Heart left ventricle (tissue), 13 donors: ENCODE measurements at regions not wholly inside any gene's neighbourhood (a gene's known extent, or its start where the extent isn't known, plus 50 kb on each side); places are given as distances from the start of the nearest gene placed in this dataset.

ENCODE experiments used
- POLR2A ChIP-seq, 2 donors: fragments of 450-650 bp; IDR thresholded peaks; one replicate each; pipeline ENCODE4 v1.6.1; 2017; ENCODE audit warnings: antibody characterized with exemption in 2 of 2, mild to moderate bottlenecking in 2 of 2, moderate library complexity in 2 of 2
- TF ChIP-seq, protein P1 (sequence below), 12 donors: fragments of 200-600 bp; sonication (generic) in 4 of 12; IDR thresholded peaks; one replicate each; pipeline versions ENCODE4 v1.5.0 to v1.8.0; 2018 to 2022; ENCODE audit warnings: antibody characterized with exemption in 12 of 12, mild to moderate bottlenecking in 5 of 12
- donor health status: ischemic (EF 13 %, LVEDD 7.1; RV severe dilation, severe dysfunction).
- donor health status: DM: no; HTN: yes; CAD: no.
- donor health status: DM: no; HTN: no; CAD: no.
- donor health status: ischemic (EF 25% LVEDD 6.9; RV normal size, moderate dysfunction).
- donor health status: ischemic (EF 25% LVEDD 5.7; RV mildly dilated, moderate dysfunction).
- donor health status: ischemic (EF 35%, LVEDD 5.7; RV mildly dilated, moderate dysfunction).
- donor health status: nonischemic (EF 11% LVEDD 7.7; RV severe dilation, severe dysfunction).
- donor health status: DM: yes; HTN: yes; CAD: no.
- donor health status: PGD.
- donor health status: ischemic (EF 29% LVEDD 5.4; RV normal size, mild dysfunction).
- donor health status: nonischemic (EF 23%, LVEDD 6.1; RV moderate dilation, normal function).

DNA sequence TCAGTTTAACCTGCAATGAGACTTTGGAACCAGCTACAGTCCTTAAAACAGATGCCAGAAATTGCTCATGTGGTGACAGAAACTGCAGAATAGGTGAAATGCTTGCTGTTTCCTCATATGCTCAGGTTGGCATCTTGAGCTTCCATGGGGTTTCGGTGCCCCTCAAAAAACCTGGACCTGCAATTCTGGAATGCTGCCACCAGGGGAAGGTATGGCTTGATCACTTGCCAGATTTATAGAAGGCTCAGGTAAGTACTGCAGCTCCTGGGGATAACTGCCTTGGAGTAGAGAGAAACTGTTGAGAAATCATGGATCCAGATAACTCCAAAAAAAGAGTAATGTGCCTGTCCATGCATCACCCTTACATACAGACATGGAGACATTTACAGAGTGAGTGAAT is 113.0 kb downstream of the CTTN start:
- TF ChIP-seq, protein P1, sequence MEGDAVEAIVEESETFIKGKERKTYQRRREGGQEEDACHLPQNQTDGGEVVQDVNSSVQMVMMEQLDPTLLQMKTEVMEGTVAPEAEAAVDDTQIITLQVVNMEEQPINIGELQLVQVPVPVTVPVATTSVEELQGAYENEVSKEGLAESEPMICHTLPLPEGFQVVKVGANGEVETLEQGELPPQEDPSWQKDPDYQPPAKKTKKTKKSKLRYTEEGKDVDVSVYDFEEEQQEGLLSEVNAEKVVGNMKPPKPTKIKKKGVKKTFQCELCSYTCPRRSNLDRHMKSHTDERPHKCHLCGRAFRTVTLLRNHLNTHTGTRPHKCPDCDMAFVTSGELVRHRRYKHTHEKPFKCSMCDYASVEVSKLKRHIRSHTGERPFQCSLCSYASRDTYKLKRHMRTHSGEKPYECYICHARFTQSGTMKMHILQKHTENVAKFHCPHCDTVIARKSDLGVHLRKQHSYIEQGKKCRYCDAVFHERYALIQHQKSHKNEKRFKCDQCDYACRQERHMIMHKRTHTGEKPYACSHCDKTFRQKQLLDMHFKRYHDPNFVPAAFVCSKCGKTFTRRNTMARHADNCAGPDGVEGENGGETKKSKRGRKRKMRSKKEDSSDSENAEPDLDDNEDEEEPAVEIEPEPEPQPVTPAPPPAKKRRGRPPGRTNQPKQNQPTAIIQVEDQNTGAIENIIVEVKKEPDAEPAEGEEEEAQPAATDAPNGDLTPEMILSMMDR (IDR thresholded peaks at IDR 0.05): peak in 3 of 12 donors; percentile 7 to 27 (median 14)
- no peak for TF ChIP-seq POLR2A (IDR thresholded peaks at IDR 0.05)
